WTC11 (cell line): ENCODE measurements at regions not wholly inside any gene's neighbourhood (a gene's known extent, or its start where the extent isn't known, plus 50 kb on each side); places are given as distances from the start of the nearest gene placed in this dataset.

Source experiments
- ATAC-seq: fragments of 200-7000 bp; cut with Tn5 transposase; 2 replicates; pipeline ENCODE4 v1.10.0; 2021; ENCODE audit warnings: mild to moderate bottlenecking, moderate library complexity
- CTCF ChIA-PET: fragments of 300-600 bp; sonication (Branson Sonifier 250); formaldehyde crosslinking; loops from one replicate; lab custom pipeline; 2021; ENCODE audit warnings: antibody characterized with exemption; lab: Charles Lee
- POLR2A ChIA-PET: fragments of 350-600 bp; sonication (Branson Sonifier 250); formaldehyde crosslinking; loops from one replicate; lab custom pipeline; 2021; ENCODE audit warnings: antibody characterized with exemption; lab: Charles Lee
- DNase-seq: peaks from one replicate; pipeline ENCODE4 v3.0.0; 2021; ENCODE audit warnings: low spot score
- H3K27ac Mint-ChIP-seq: 2 replicates; pipeline ENCODE4 v1.8.0; 2021; ENCODE audit warnings: mixed read lengths
- H3K27me3 Mint-ChIP-seq: 2 replicates; pipeline ENCODE4 v1.8.0; 2021; ENCODE audit warnings: low read depth, mild to moderate bottlenecking, moderate library complexity, mixed read lengths
- H3K36me3 Mint-ChIP-seq: 2 replicates; pipeline ENCODE4 v1.8.0; 2021; ENCODE audit warnings: mixed read lengths
- H3K4me1 Mint-ChIP-seq: 2 replicates; pipeline ENCODE4 v1.8.0; 2022; ENCODE audit warnings: mixed read lengths
- H3K4me3 Mint-ChIP-seq: 2 replicates; pipeline ENCODE4 v1.8.0; 2021; ENCODE audit warnings: mild to moderate bottlenecking, moderate library complexity, mixed read lengths
- H3K9me3 Mint-ChIP-seq: 2 replicates; pipeline ENCODE4 v1.8.0; 2021; ENCODE audit warnings: mixed read lengths
- ATF1 ChIP-seq: sonication (generic); formaldehyde crosslinking; IDR thresholded peaks from 2 replicates; pipeline ENCODE4 v1.8.1; 2023; ENCODE audit warnings: mild to moderate bottlenecking, moderate library complexity, missing genetic modification reagents
- CBFB ChIP-seq: sonication (generic); formaldehyde crosslinking; IDR thresholded peaks from 2 replicates; pipeline ENCODE4 v1.8.1; 2022; ENCODE audit warnings: mild to moderate bottlenecking, low read depth, missing genetic modification reagents
- GABPB1 ChIP-seq: sonication (generic); formaldehyde crosslinking; IDR thresholded peaks from 2 replicates; pipeline ENCODE4 v1.8.1; 2023; ENCODE audit warnings: mild to moderate bottlenecking, missing genetic modification reagents
- HMGA2 ChIP-seq: fragments of 250-450 bp; sonication (Bioruptor Pico); IDR thresholded peaks from 2 replicates; pipeline ENCODE4 v1.4.0; 2021; ENCODE audit warnings: mild to moderate bottlenecking, moderate library complexity
- JUN ChIP-seq: sonication (generic); formaldehyde crosslinking; IDR thresholded peaks from 2 replicates; pipeline ENCODE4 v1.8.0; 2023; ENCODE audit warnings: mild to moderate bottlenecking, missing genetic modification reagents
- NFE2L1 ChIP-seq: sonication (generic); formaldehyde crosslinking; IDR thresholded peaks from 2 replicates; pipeline ENCODE4 v1.8.1; 2023; ENCODE audit warnings: missing genetic modification reagents
- NR3C1 ChIP-seq: sonication (generic); formaldehyde crosslinking; conservative IDR thresholded peaks from 2 replicates; pipeline ENCODE4 v1.8.1; 2023; ENCODE audit warnings: low read depth, mild to moderate bottlenecking, missing genetic modification reagents
- SMAD4 ChIP-seq: sonication (generic); formaldehyde crosslinking; IDR thresholded peaks from 2 replicates; pipeline ENCODE4 v1.8.0; 2022; ENCODE audit warnings: mild to moderate bottlenecking, missing genetic modification reagents
- USF1 ChIP-seq: sonication (generic); formaldehyde crosslinking; IDR thresholded peaks from 2 replicates; pipeline ENCODE4 v1.8.0; 2022; ENCODE audit warnings: mild to moderate bottlenecking, missing genetic modification reagents
- ZNF232 ChIP-seq: sonication (generic); formaldehyde crosslinking; IDR thresholded peaks from 2 replicates; pipeline ENCODE4 v1.8.0; 2022; ENCODE audit warnings: mild to moderate bottlenecking, missing genetic modification reagents
- ZNF263 ChIP-seq: sonication (generic); formaldehyde crosslinking; IDR thresholded peaks from 2 replicates; pipeline ENCODE4 v1.8.1; 2022; ENCODE audit warnings: low read depth, mild to moderate bottlenecking, moderate library complexity, missing genetic modification reagents
- ZNF671 ChIP-seq: fragments of 250-450 bp; sonication (Bioruptor Pico); IDR thresholded peaks from 2 replicates; pipeline ENCODE4 v1.8.0; 2021; ENCODE audit warnings: mild to moderate bottlenecking
- TF ChIP-seq, protein P1 (sequence below): sonication (generic); formaldehyde crosslinking; IDR thresholded peaks from 2 replicates; pipeline ENCODE4 v1.8.1; 2023; ENCODE audit warnings: mild to moderate bottlenecking, missing genetic modification reagents
- TF ChIP-seq, protein P2 (sequence below): fragments of 250-450 bp; sonication (Bioruptor Pico); IDR thresholded peaks from 2 replicates; pipeline ENCODE4 v1.9.0; 2021; ENCODE audit warnings: mild to moderate bottlenecking, borderline replicate concordance
- TF ChIP-seq, protein P3 (sequence below): sonication (generic); formaldehyde crosslinking; IDR thresholded peaks from 2 replicates; pipeline ENCODE4 v1.8.1; 2022; ENCODE audit warnings: low read depth, missing genetic modification reagents, borderline replicate concordance
- TF ChIP-seq, protein P4 (sequence below): sonication (generic); formaldehyde crosslinking; IDR thresholded peaks from 2 replicates; pipeline ENCODE4 v1.8.0; 2022; ENCODE audit warnings: mild to moderate bottlenecking, missing genetic modification reagents

DNA sequence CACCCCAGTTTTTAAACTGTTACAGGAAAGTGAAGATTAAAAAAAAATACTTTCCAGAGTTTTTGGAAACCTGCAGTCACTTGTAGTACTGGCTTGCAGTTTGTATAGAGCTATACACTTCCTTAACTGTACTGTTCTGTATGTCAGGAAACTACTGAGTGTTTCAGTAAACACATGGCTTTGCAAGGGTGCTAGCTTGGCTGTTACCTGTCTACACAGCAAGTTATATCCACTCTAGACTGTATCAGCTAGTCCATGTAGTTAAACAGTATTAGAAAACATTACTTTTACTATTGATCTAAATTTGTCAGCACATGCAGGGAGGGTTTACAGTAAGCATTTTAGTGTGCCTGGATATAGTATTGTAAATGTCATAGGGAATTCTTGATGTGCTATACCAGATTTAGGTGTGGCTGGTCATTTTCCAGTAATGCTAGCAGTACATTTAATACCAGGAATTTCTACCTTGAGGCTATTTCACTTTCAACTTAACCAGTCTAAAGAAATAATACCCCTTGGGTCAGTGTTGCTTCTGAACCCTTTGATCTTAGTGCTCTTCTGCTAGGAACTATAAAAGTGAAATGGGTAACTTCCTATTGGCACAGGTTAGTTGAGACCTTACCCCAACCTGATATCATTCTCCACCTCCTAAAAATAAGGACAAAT is 192.3 kb upstream of the ANKRD50 start:
- CTCF ChIA-PET, result no interaction called here
- H3K9me3 Mint-ChIP-seq, result peaks cover 17% of the 10 kb centered on the region
- ATAC-seq (no peak), DNase-seq (no peak)
- POLR2A ChIA-PET, result no interaction called here
- no peaks in the 10 kb centered on the region for H3K27me3 Mint-ChIP-seq
- peaks cover 6% of the 10 kb centered on the region for H3K36me3 Mint-ChIP-seq
- H3K4me1 Mint-ChIP-seq, result peaks cover 29% of the 10 kb centered on the region
- TF ChIP-seq, protein P1, sequence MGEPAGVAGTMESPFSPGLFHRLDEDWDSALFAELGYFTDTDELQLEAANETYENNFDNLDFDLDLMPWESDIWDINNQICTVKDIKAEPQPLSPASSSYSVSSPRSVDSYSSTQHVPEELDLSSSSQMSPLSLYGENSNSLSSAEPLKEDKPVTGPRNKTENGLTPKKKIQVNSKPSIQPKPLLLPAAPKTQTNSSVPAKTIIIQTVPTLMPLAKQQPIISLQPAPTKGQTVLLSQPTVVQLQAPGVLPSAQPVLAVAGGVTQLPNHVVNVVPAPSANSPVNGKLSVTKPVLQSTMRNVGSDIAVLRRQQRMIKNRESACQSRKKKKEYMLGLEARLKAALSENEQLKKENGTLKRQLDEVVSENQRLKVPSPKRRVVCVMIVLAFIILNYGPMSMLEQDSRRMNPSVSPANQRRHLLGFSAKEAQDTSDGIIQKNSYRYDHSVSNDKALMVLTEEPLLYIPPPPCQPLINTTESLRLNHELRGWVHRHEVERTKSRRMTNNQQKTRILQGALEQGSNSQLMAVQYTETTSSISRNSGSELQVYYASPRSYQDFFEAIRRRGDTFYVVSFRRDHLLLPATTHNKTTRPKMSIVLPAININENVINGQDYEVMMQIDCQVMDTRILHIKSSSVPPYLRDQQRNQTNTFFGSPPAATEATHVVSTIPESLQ, result no peak
- TF ChIP-seq JUN (CRISPR knock-in tag), result no peak
- TF ChIP-seq ZNF263 (CRISPR knock-in tag), result no peak
- H3K27ac Mint-ChIP-seq, result no peak overlapping the region
- no peak overlapping the region for H3K4me3 Mint-ChIP-seq

GRCh38 chr4:124903995-124904722 is 191.6 kb upstream of the ANKRD50 start:
- Mint-ChIP-seq H3K36me3 (peaks cover 5% of the 10 kb centered on the region), H3K27me3 (no peaks in the 10 kb centered on the region), H3K4me3 (no peak overlapping the region), H3K27ac (no peak overlapping the region), H3K9me3 (peaks cover 12% of the 10 kb centered on the region), H3K4me1 (peaks cover 29% of the 10 kb centered on the region)
- CTCF ChIA-PET, result interaction anchor here (1.4 kb wide), 1 partner anchor 570 kb away, joined by 4 read pairs; no protein-coding TSS in a partner anchor
- ATAC-seq, result peak; percentile 71
- POLR2A ChIA-PET, result no interaction called here
- no peak for TF ChIP-seq HMGA2 (CRISPR knock-in tag)
- no peak for TF ChIP-seq ZNF232 (CRISPR knock-in tag)
- TF ChIP-seq CBFB (CRISPR knock-in tag), result no peak
- no peak for TF ChIP-seq NR3C1 (CRISPR knock-in tag)
- TF ChIP-seq, protein P2, sequence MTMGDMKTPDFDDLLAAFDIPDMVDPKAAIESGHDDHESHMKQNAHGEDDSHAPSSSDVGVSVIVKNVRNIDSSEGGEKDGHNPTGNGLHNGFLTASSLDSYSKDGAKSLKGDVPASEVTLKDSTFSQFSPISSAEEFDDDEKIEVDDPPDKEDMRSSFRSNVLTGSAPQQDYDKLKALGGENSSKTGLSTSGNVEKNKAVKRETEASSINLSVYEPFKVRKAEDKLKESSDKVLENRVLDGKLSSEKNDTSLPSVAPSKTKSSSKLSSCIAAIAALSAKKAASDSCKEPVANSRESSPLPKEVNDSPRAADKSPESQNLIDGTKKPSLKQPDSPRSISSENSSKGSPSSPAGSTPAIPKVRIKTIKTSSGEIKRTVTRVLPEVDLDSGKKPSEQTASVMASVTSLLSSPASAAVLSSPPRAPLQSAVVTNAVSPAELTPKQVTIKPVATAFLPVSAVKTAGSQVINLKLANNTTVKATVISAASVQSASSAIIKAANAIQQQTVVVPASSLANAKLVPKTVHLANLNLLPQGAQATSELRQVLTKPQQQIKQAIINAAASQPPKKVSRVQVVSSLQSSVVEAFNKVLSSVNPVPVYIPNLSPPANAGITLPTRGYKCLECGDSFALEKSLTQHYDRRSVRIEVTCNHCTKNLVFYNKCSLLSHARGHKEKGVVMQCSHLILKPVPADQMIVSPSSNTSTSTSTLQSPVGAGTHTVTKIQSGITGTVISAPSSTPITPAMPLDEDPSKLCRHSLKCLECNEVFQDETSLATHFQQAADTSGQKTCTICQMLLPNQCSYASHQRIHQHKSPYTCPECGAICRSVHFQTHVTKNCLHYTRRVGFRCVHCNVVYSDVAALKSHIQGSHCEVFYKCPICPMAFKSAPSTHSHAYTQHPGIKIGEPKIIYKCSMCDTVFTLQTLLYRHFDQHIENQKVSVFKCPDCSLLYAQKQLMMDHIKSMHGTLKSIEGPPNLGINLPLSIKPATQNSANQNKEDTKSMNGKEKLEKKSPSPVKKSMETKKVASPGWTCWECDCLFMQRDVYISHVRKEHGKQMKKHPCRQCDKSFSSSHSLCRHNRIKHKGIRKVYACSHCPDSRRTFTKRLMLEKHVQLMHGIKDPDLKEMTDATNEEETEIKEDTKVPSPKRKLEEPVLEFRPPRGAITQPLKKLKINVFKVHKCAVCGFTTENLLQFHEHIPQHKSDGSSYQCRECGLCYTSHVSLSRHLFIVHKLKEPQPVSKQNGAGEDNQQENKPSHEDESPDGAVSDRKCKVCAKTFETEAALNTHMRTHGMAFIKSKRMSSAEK (CRISPR knock-in tag), result no peak
- TF ChIP-seq, all 79 proteins: peak for 0
- no peak for DNase-seq

- POLR2A ChIA-PET, result no interaction called here
- Mint-ChIP-seq H3K27me3 (no peaks in the 10 kb centered on the region), H3K36me3 (no peaks in the 10 kb centered on the region), H3K4me3 (no peak overlapping the region), H3K9me3 (peaks cover 9% of the 10 kb centered on the region), H3K27ac (no peak overlapping the region), H3K4me1 (peaks cover 29% of the 10 kb centered on the region)
- DNase-seq (no peak), ATAC-seq (peak; percentile 15; the same call in 1 of the 2 replicates)
- CTCF ChIA-PET, result no interaction called here
- TF ChIP-seq HMGA2 (CRISPR knock-in tag) (no peak), GABPB1 (no peak), SMAD4 (CRISPR knock-in tag) (no peak), CBFB (CRISPR knock-in tag) (no peak), NR3C1 (CRISPR knock-in tag) (no peak), ATF1 (CRISPR knock-in tag) (no peak), USF1 (no peak), ZNF671 (CRISPR knock-in tag) (no peak), NFE2L1 (CRISPR knock-in tag) (no peak)
- TF ChIP-seq, protein P3, sequence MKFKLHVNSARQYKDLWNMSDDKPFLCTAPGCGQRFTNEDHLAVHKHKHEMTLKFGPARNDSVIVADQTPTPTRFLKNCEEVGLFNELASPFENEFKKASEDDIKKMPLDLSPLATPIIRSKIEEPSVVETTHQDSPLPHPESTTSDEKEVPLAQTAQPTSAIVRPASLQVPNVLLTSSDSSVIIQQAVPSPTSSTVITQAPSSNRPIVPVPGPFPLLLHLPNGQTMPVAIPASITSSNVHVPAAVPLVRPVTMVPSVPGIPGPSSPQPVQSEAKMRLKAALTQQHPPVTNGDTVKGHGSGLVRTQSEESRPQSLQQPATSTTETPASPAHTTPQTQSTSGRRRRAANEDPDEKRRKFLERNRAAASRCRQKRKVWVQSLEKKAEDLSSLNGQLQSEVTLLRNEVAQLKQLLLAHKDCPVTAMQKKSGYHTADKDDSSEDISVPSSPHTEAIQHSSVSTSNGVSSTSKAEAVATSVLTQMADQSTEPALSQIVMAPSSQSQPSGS (CRISPR knock-in tag), result no peak
- TF ChIP-seq, protein P4, sequence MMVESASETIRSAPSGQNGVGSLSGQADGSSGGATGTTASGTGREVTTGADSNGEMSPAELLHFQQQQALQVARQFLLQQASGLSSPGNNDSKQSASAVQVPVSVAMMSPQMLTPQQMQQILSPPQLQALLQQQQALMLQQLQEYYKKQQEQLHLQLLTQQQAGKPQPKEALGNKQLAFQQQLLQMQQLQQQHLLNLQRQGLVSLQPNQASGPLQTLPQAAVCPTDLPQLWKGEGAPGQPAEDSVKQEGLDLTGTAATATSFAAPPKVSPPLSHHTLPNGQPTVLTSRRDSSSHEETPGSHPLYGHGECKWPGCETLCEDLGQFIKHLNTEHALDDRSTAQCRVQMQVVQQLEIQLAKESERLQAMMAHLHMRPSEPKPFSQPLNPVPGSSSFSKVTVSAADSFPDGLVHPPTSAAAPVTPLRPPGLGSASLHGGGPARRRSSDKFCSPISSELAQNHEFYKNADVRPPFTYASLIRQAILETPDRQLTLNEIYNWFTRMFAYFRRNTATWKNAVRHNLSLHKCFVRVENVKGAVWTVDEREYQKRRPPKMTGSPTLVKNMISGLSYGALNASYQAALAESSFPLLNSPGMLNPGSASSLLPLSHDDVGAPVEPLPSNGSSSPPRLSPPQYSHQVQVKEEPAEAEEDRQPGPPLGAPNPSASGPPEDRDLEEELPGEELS (CRISPR knock-in tag), result no peak
Observed at GRCh38 chr4:124902001-124902515, 189.5 kb upstream of the ANKRD50 start.
